Stimulated activated CD8-positive, alpha-beta memory T cell treated with anti-CD3 and anti-CD28 coated beads, Interleukin-2, amount 100 ng/mL, for 1 hour (primary cell): ENCODE measurements at regions not wholly inside any gene's neighbourhood (a gene's known extent, or its start where the extent isn't known, plus 50 kb on each side); places are given as distances from the start of the nearest gene placed in this dataset.

Experiments
- DNase-seq, 2 donors: peaks; one replicate each; pipeline ENCODE4 v3.0.0-alpha.2; 2020; ENCODE audit warnings: low read depth in 2 of 2

DNA sequence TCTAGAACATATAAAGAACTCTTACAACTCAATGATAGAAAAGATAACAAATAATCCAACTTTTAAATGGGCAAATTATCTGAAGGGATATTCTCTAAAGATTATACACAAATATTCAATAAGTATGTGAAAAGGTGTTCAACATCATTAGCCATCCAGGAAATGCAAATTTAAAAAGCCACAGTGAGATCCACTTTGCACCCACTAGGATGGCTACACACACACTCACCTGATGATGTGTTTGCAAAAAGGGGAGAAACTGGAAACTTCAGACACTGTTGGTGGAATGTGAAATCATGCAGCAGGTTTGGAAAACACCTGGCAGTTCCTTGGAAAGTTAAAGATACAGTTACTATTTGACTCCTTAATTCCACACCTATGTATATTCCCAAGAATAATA, 87.2 kb upstream of the GYPC start:
- no peak for DNase-seq

DNA sequence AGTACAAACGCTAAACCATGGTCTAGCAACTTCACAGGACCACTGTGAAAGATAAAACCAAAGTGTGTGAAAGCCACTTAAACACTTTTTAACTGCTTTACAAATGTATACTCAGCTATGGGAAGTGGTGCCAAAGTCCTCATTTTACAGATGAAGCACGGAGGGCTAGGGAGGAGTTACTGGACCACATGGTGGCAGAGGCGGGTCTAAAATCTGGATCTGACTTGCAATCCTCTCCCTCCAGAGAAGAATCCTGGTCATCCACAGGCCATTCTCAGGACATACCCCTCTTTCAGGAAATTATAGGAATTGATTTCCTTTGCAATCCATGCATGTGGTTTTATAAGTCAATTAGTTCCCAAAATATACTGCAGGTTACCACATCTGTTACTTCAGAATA, 84.6 kb upstream of the GYPC start:
- DNase-seq, result no peak

DNA sequence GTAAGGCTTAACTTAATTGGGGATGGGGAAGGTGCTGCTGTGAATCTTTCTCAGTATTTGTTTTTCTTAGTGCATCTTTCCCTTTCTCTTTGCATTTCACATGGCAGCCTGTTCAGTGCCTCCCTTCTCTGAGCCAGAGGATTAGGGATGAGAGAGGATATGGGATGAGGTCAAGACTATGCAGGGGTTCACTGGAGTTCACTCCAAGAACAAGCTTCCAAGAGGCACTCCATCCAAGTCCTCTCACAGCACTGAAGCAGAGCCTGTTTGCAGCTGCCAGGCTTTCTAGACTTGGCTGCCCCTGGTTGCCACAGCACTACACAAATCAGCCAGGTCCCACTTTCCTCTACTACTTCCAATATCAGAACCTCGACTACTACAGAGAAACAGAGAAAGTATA, 80.3 kb upstream of the GYPC start:
- DNase-seq, result no peak

DNA sequence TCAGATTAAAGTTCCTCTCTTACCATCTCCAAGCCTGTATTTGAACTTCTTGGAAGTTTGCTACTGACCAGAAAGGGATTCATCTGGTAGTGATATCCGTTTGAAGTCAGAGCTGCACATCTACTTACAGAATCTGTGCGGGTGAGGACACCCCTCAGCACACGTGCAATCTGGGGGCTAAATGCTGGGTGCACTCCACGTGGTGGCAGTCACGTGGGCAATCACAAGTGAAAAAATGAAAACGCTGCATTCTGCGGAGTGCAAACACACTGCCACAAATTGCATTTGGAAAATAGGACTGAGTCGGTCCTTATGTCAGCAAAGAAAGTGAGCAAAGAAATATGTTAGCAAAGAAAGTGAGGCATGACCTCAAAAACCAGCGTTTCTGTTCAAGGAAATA, 76.1 kb upstream of the GYPC start:
- DNase-seq, result no peak

DNA sequence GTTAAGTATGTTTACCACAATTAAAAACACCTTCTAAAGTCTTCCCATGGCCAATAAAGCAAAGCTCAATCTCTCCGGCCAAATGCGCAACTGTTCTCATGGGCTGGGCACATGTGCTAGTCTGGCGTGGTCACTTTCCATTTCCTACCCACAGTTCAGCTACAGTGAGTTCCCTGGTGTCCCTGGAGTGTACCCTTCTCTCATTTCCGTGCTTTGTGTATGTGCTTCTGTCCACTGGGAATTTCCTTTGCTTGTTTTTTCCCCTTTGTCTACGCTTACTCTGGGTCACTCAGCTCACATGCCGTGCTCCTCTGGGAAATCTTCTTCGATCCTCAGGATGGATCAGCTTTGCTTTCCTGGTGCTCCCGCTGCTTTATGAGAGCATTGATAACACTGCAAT, 69.6 kb upstream of the GYPC start:
- no peak for DNase-seq

DNA sequence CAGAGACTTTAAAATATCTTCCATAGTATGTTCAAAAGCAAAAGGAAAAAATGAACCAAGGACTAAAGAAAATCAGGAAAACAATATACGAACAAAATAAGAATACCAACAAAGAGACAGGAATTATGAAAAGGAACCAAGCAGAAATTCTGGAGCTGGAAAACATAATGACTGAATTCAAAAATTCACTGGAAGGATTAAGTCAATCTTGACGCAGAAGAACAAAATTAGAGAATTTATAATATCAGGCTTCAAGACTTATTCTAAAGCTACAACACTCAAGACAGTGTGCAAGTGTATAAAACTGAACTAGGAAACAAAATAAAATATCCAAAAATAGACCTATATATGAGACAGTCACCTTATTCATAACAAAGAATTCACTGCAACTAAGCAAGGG, 56.9 kb upstream of the GYPC start:
- DNase-seq, result no peak

DNA sequence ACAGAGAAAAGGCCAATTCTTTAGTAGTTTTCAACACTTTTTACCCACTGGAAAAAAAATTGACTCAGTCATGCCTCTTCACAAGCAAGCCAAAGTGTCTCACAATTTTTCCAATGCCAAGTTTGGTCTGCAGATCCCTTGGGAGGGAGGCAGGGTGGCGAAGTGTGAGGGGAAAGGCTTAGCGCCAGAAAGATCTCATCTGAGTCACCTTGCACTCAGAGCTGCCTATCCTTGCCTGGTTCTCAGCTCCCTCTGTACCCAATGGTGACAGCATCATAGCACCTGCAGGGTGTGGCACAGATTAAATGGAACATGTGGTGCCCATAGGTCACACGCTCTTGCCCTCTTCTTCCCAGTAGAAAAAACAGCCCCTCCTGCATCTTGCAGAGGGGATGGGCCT, 55.2 kb upstream of the GYPC start:
- no peak for DNase-seq

DNA sequence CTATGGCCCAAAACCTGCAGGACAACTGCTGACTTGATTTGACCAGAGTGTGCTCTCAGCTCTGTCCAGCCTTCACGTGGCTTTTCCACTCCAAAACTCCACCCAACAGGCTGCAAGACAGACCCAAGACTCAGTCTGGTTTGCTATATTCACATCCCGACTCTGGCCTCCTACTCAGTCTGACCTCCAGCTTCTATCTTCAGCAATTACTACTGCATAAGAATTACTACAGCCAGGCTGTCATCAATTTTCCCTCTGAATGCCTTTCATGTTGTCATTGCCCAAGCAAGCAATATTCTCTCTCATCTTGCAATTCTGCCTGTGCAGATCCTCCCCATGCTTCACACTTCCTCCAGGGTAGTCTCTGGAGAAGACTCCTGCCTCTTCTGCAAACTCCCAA, 53.6 kb upstream of the GYPC start:
- DNase-seq, result no peak
